Ovary (tissue), 7 donors: ENCODE measurements at regions not wholly inside any gene's neighbourhood (a gene's known extent, or its start where the extent isn't known, plus 50 kb on each side); places are given as distances from the start of the nearest gene placed in this dataset.

Experiments
- DNase-seq, 5 donors: peaks; one replicate each; pipeline ENCODE4 v3.0.0-alpha.2; 2019 to 2020
- H3K27ac ChIP-seq, 2 donors: fragments of 200-600 bp; one replicate each; pipeline versions ENCODE4 v1.5.1 to v1.8.0; 2019 to 2022
- H3K27me3 ChIP-seq: fragments of 200-600 bp; one replicate; pipeline ENCODE4 v1.8.0; 2022
- H3K36me3 ChIP-seq: fragments of 200-600 bp; sonication (generic); one replicate; pipeline ENCODE4 v1.5.1; 2019
- H3K4me1 ChIP-seq: one replicate; pipeline ENCODE4 v1.8.1; 2013; ENCODE audit warnings: mild to moderate bottlenecking, moderate library complexity; ENCODE audit not compliant: insufficient read depth
- H3K4me3 ChIP-seq: fragments of 200-600 bp; sonication (generic); one replicate; pipeline ENCODE4 v1.5.1; 2017
- H3K9me3 ChIP-seq, 2 donors: fragments of 200-600 bp in 1 of 2; sonication (generic) in 1 of 2; one replicate each; pipeline versions ENCODE4 v1.5.1 to v1.8.1; 2013 to 2019; ENCODE audit warnings: mild to moderate bottlenecking in 1 of 2, moderate library complexity in 1 of 2
- CTCF ChIP-seq, 3 donors: fragments of 450-650 bp in 2 of 3; fragments of 200-600 bp in 1 of 3; IDR thresholded peaks; one replicate each; pipeline versions ENCODE4 v1.5.1 to v1.8.0; 2016 to 2022; ENCODE audit warnings: antibody characterized with exemption in 3 of 3, mild to moderate bottlenecking in 1 of 3
- EP300 ChIP-seq: sonication (generic); formaldehyde crosslinking; IDR thresholded peaks from one replicate; pipeline ENCODE4 v1.6.1; 2017; ENCODE audit warnings: antibody characterized with exemption
- POLR2A ChIP-seq: fragments of 450-650 bp; IDR thresholded peaks from one replicate; pipeline ENCODE4 v1.6.1; 2017; ENCODE audit warnings: antibody characterized with exemption, mild to moderate bottlenecking, moderate library complexity
- WGBS, 3 donors: extraction: QIAGEN DNeasy Blood & Tissue Kit in 1 of 3; methylation state at CpG; one replicate each; pipeline versions ENCODE4 v1.1.5 to v1.1.7; 2013 to 2017; 5-methylcytosine and 5-hydroxymethylcytosine counted together
- intact Hi-C, 4 donors: fragments of 100-400 bp; cut with DNase I; formaldehyde crosslinking; loops; one replicate each; pipeline versions ENCODE4 v1.11.0 to v1.15.1; 2022 to 2023
- donor health status: DM: no; HTN: no; CAD: no; lungs with moderate emphysema.
- donor health status: DM: no; HTN: no; CAD: no.
- donor health status: Bipolar disorder and iron deficiency.
- donor health status: DM: no; HTN: no; CAD: no.
- donor health status: DM: yes; HTN: yes; CAD: no.

GRCh38 chr3:22361521-22361920, 610.5 kb upstream of the ZNF385D start:
- Histone ChIP-seq H3K4me3 (no peak overlapping the region), H3K36me3 (no peaks in the 10 kb centered on the region), H3K4me1 (no peaks in the 10 kb centered on the region), H3K27me3 (no peaks in the 10 kb centered on the region), H3K27ac (no peak overlapping the region), H3K9me3 (no peaks in the 10 kb centered on the region)
- TF ChIP-seq EP300 (no peak), CTCF (IDR thresholded peaks at IDR 0.05) (no peak), POLR2A (no peak)
- 39 to 48% (median 46%) methylated on average over 1 of the region's 1 CpG for WGBS, 3 donors
- intact Hi-C loops, result no loop called here
- no peak for DNase-seq

- Histone ChIP-seq H3K27ac (no peak overlapping the region), H3K36me3 (no peaks in the 10 kb centered on the region), H3K9me3 (no peaks in the 10 kb centered on the region), H3K4me3 (no peak overlapping the region), H3K4me1 (no peaks in the 10 kb centered on the region), H3K27me3 (no peaks in the 10 kb centered on the region)
- TF ChIP-seq CTCF (IDR thresholded peaks at IDR 0.05) (no peak), POLR2A (no peak), EP300 (no peak)
- intact Hi-C loops, result no loop called here
- DNase-seq, result no peak
- WGBS, 3 donors, result 84 to 98% (median 94%) methylated on average over 1 of the region's 1 CpG
These were observed 613.8 kb upstream of the ZNF385D start for GRCh38 chr3:22364851-22365250.

GRCh38 chr3:22366781-22367180, 615.8 kb upstream of the ZNF385D start:
- Histone ChIP-seq H3K4me3 (no peak overlapping the region), H3K27ac (no peak overlapping the region), H3K27me3 (no peaks in the 10 kb centered on the region), H3K36me3 (no peaks in the 10 kb centered on the region), H3K4me1 (no peaks in the 10 kb centered on the region), H3K9me3 (no peaks in the 10 kb centered on the region)
- 36 to 56% (median 36%) methylated on average over 2 of the region's 2 CpGs for WGBS, 3 donors
- intact Hi-C loops, result no loop called here
- DNase-seq, result no peak
- TF ChIP-seq CTCF (IDR thresholded peaks at IDR 0.05), result no peak
- no peak for TF ChIP-seq POLR2A
- no peak for TF ChIP-seq EP300

- intact Hi-C loops, result no loop called here
- no peaks in the 10 kb centered on the region for H3K36me3 ChIP-seq
- no peak for TF ChIP-seq EP300
- TF ChIP-seq CTCF (IDR thresholded peaks at IDR 0.05), result no peak
- no peak for TF ChIP-seq POLR2A
- DNase-seq, result no peak
- no peaks in the 10 kb centered on the region for H3K27me3 ChIP-seq
- no peak overlapping the region for H3K4me3 ChIP-seq
- H3K27ac ChIP-seq, result no peak overlapping the region
- H3K4me1 ChIP-seq, result peaks cover 4% of the 10 kb centered on the region
- no peaks in the 10 kb centered on the region for H3K9me3 ChIP-seq
- 91 to 97% (median 93%) methylated on average over 8 of the region's 8 CpGs for WGBS, 3 donors
These were observed 620.0 kb upstream of the ZNF385D start for GRCh38 chr3:22371036-22371435.
